ENCODE measurements at regions not wholly inside any gene's neighbourhood (a gene's known extent, or its start where the extent isn't known, plus 50 kb on each side); places are given as distances from the start of the nearest gene placed in this dataset.

- 8% methylated on average over 2 of the region's 2 CpGs for WGBS (ENCODE audit: insufficient coverage, insufficient replicate concordance, low lambda C conversion rate, missing lambda C conversion rate)
- TF ChIP-seq YBX1 (IDR thresholded peaks at IDR 0.05) (no peak), ELK1 (IDR thresholded peaks at IDR 0.05; ENCODE audit: low read depth, low read length) (no peak), KDM1A (IDR thresholded peaks at IDR 0.05; ENCODE audit: borderline replicate concordance) (no peak), ZNF592 (IDR thresholded peaks at IDR 0.05) (no peak), NR2C2 (IDR thresholded peaks at IDR 0.05; ENCODE audit: borderline replicate concordance, control insufficient read depth, insufficient read length, low read depth) (no peak), PBX3 (IDR thresholded peaks at IDR 0.05; ENCODE audit: insufficient replicate concordance, low read depth, low read length) (no peak), PRDM15 (CRISPR knock-in tag; IDR thresholded peaks at IDR 0.05) (no peak), FOXK2 (IDR thresholded peaks at IDR 0.05) (no peak), KAT2A (conservative IDR thresholded peaks at IDR 0.05; ENCODE audit: control insufficient read depth, low read depth, low read length) (no peak), SIX5 (IDR thresholded peaks at IDR 0.05; ENCODE audit: low read depth, low read length, severe bottlenecking) (no peak), SMAD5 (IDR thresholded peaks at IDR 0.05; ENCODE audit: low read depth) (no peak), STAT3 (IDR thresholded peaks at IDR 0.05; ENCODE audit: low read depth, low read length) (no peak), BCL3 (IDR thresholded peaks at IDR 0.05; ENCODE audit: borderline replicate concordance, insufficient read depth, low read depth, low read length, poor library complexity, severe bottlenecking) (no peak)
Observed at GRCh38 chr2:193231634-193232033, 1036.9 kb upstream of the TMEFF2 start.

More at GRCh38 chr2:193231634-193232033, 1036.9 kb upstream of the TMEFF2 start:
- POLR2A ChIA-PET = no interaction called here
- no TSS peak for BruUV-seq (replicated peaks)
- Histone ChIP-seq H3K79me2 (ENCODE audit: control insufficient read depth, insufficient read depth, low read length) (no peaks in the 10 kb centered on the region), H3K9me3 (replicated peaks; ENCODE audit: control insufficient read depth, insufficient read depth, low read length) (no peaks in the 10 kb centered on the region), H3K27ac (ENCODE audit: control insufficient read depth, insufficient read depth) (no peak overlapping the region), H3K4me3 (no peak overlapping the region), H3K27me3 (replicated peaks in 1 of 2; ENCODE audit: control insufficient read depth in 2 of 2, insufficient read depth in 2 of 2, low read length in 1 of 2) (no peaks in the 10 kb centered on the region), H3K9ac (ENCODE audit: control insufficient read depth, insufficient read depth, low read length) (no peak overlapping the region), H3K4me2 (ENCODE audit: control insufficient read depth, insufficient read depth) (no peak overlapping the region), H3K4me1 (ENCODE audit: control insufficient read depth, insufficient read depth, low read length) (no peaks in the 10 kb centered on the region), H3K36me3 (ENCODE audit: control insufficient read depth in 2 of 2, insufficient read depth in 2 of 2, low read length in 1 of 2) (no peaks in the 10 kb centered on the region), H4K20me1 (ENCODE audit: control insufficient read depth, insufficient read depth) (no peaks in the 10 kb centered on the region), H2AFZ (ENCODE audit: control insufficient read depth, low read depth, low read length) (no peak overlapping the region)
- CTCF ChIA-PET = no interaction called here
- RAD21 ChIA-PET (ENCODE audit: unreplicated experiment) = no interaction called here
- FAIRE-seq (no peak), ATAC-seq (no peak), DNase-seq (ENCODE audit: low read depth, low spot score) (no peak)
- in situ Hi-C loops (cut with MboI) (no loop called here), intact Hi-C loops (cut with micrococcal nuclease; ENCODE audit: unreplicated experiment) (no loop called here)
- SMC1A ChIA-PET (ENCODE audit: uncharacterized antibody, unreplicated experiment) = no interaction called here

Measured in GM12878 (cell line).